ENCODE measurements at regions not wholly inside any gene's neighbourhood (a gene's known extent, or its start where the extent isn't known, plus 50 kb on each side); places are given as distances from the start of the nearest gene placed in this dataset.

- H3K27ac ChIP-seq = no peak overlapping the region
- H3K36me3 ChIP-seq (ENCODE audit: low read depth, missing control alignments) = no peaks in the 10 kb centered on the region
- TF ChIP-seq POLR2A (IDR thresholded peaks at IDR 0.05) (no peak), CTCF (IDR thresholded peaks at IDR 0.05) (no peak)
- H3K4me1 ChIP-seq = peaks cover 7% of the 10 kb centered on the region
- H3K9me3 ChIP-seq = no peaks in the 10 kb centered on the region
- intact Hi-C loops (cut with DNase I; ENCODE audit: low total_unique reads) = no loop called here
- no peak for DNase-seq
- no peak overlapping the region for H3K4me3 ChIP-seq
- no peaks in the 10 kb centered on the region for H3K27me3 ChIP-seq
- 70 to 72% methylated on average over 9 of the region's 9 CpGs for WGBS, 2 donors
These were observed 66.0 kb upstream of the STX16 start for GRCh38 chr20:58584881-58585752.

GRCh38 chr20:58584051-58584824, 66.8 kb upstream of the STX16 start:
- no peaks in the 10 kb centered on the region for H3K9me3 ChIP-seq
- H3K4me3 ChIP-seq = no peak overlapping the region
- intact Hi-C loops (cut with DNase I; ENCODE audit: low total_unique reads) = no loop called here
- WGBS, 2 donors = 89 to 93% methylated on average over 7 to 8 of the region's 8 CpGs
- no peaks in the 10 kb centered on the region for H3K27me3 ChIP-seq
- no peak for DNase-seq
- H3K27ac ChIP-seq = no peak overlapping the region
- H3K36me3 ChIP-seq (ENCODE audit: low read depth, missing control alignments) = no peaks in the 10 kb centered on the region
- no peak for TF ChIP-seq CTCF (IDR thresholded peaks at IDR 0.05)
- TF ChIP-seq POLR2A (IDR thresholded peaks at IDR 0.05) = no peak
- peaks cover 7% of the 10 kb centered on the region for H3K4me1 ChIP-seq

GRCh38 chr20:58583586-58583985, 67.5 kb upstream of the STX16 start:
- Histone ChIP-seq H3K9me3 (no peaks in the 10 kb centered on the region), H3K4me1 (peaks cover 7% of the 10 kb centered on the region), H3K27ac (no peak overlapping the region), H3K36me3 (ENCODE audit: low read depth, missing control alignments) (no peaks in the 10 kb centered on the region), H3K4me3 (no peak overlapping the region), H3K27me3 (no peaks in the 10 kb centered on the region)
- no peak for DNase-seq
- TF ChIP-seq POLR2A (IDR thresholded peaks at IDR 0.05) (no peak), CTCF (IDR thresholded peaks at IDR 0.05) (no peak)
- intact Hi-C loops (cut with DNase I; ENCODE audit: low total_unique reads) = no loop called here
- 85 to 94% methylated on average over 5 to 8 of the region's 8 CpGs for WGBS, 2 donors

GRCh38 chr20:58583176-58583575, 67.9 kb upstream of the STX16 start:
- no peak for TF ChIP-seq POLR2A (IDR thresholded peaks at IDR 0.05)
- TF ChIP-seq CTCF (IDR thresholded peaks at IDR 0.05) = no peak
- 81 to 88% methylated on average over 13 of the region's 13 CpGs for WGBS, 2 donors
- intact Hi-C loops (cut with DNase I; ENCODE audit: low total_unique reads) = no loop called here
- no peaks in the 10 kb centered on the region for H3K36me3 ChIP-seq (ENCODE audit: low read depth, missing control alignments)
- no peaks in the 10 kb centered on the region for H3K27me3 ChIP-seq
- H3K4me1 ChIP-seq = peaks cover 7% of the 10 kb centered on the region
- no peak overlapping the region for H3K27ac ChIP-seq
- no peak overlapping the region for H3K4me3 ChIP-seq
- no peak for DNase-seq
- H3K9me3 ChIP-seq = no peaks in the 10 kb centered on the region

Measured in testis (tissue), 2 donors.